ENCODE measurements at regions not wholly inside any gene's neighbourhood (a gene's known extent, or its start where the extent isn't known, plus 50 kb on each side); places are given as distances from the start of the nearest gene placed in this dataset.
"Not testable (repeated sequence)": the region's sequence is repeated elsewhere in the genome, so short reads cannot be mapped to it uniquely, and the experiment has no call there.

DNA sequence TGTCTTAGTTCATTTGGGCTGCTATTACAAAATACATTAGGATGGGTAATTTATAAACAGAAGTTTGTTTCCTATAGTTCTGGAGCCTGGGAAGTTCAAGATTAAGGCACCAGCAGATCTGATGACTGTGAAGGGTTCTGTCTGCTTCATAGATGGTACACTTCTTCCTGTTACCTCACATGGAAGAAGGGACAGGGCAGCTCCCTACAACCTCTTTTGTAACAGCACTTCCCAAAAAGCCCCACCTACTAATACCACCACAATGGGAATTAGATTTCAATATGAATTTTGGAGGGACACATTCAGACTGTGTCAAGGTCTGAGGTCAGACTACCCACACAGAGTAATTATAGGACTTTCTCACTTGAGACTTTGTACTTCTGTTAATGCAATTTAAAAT lies 260.3 kb downstream of the ARHGAP12 start:
- no peak overlapping the region for H2AFZ ChIP-seq (ENCODE audit: low read length)
- TF ChIP-seq CTCF (IDR thresholded peaks at IDR 0.05; ENCODE audit: low read length) (no peak), EZH2 (IDR thresholded peaks at IDR 0.05; ENCODE audit: borderline replicate concordance, low read length) (no peak)

GRCh38 chr10:31665764-31666279 lies 262.8 kb downstream of the ARHGAP12 start:
- H3K9me2 ChIP-seq (ENCODE audit: low read depth, low read length); H3K4me2 ChIP-seq (ENCODE audit: low read length); H3K79me2 ChIP-seq (ENCODE audit: insufficient read depth, low read length); H3K9me3 ChIP-seq (ENCODE audit: low read length); H3K9ac ChIP-seq (ENCODE audit: low read length); H3K4me3 ChIP-seq (ENCODE audit: low read depth, low read length, poor library complexity, severe bottlenecking); H3K27me3 ChIP-seq (ENCODE audit: insufficient read depth, low read length); H3K36me3 ChIP-seq (ENCODE audit: insufficient read depth, low read length); H4K20me1 ChIP-seq (ENCODE audit: insufficient read depth, low read length); H3F3A ChIP-seq (ENCODE audit: insufficient read depth, low read length); H3K27ac ChIP-seq (ENCODE audit: low read depth, low read length, poor library complexity, severe bottlenecking); H3K4me1 ChIP-seq (ENCODE audit: insufficient read depth, low read length, severe bottlenecking); H2AFZ ChIP-seq (ENCODE audit: low read length): not testable (repeated sequence)

More for the DNA sequence above, 260.3 kb downstream of the ARHGAP12 start:
- Histone ChIP-seq H3K79me2 (ENCODE audit: insufficient read depth, low read length) (no peaks in the 10 kb centered on the region), H4K20me1 (ENCODE audit: insufficient read depth, low read length) (no peaks in the 10 kb centered on the region), H3K27ac (ENCODE audit: low read depth, low read length, poor library complexity, severe bottlenecking) (no peak overlapping the region), H3K9me2 (ENCODE audit: low read depth, low read length) (no peaks in the 10 kb centered on the region), H3K9me3 (ENCODE audit: low read length) (no peaks in the 10 kb centered on the region), H3K4me1 (ENCODE audit: insufficient read depth, low read length, severe bottlenecking) (no peaks in the 10 kb centered on the region), H3K27me3 (ENCODE audit: insufficient read depth, low read length) (no peaks in the 10 kb centered on the region), H3K36me3 (ENCODE audit: insufficient read depth, low read length) (no peaks in the 10 kb centered on the region), H3K4me2 (ENCODE audit: low read length) (no peak overlapping the region), H3K4me3 (ENCODE audit: low read depth, low read length, poor library complexity, severe bottlenecking) (no peak overlapping the region), H3F3A (ENCODE audit: insufficient read depth, low read length) (no peaks in the 10 kb centered on the region), H3K9ac (ENCODE audit: low read length) (no peak overlapping the region)

DNA sequence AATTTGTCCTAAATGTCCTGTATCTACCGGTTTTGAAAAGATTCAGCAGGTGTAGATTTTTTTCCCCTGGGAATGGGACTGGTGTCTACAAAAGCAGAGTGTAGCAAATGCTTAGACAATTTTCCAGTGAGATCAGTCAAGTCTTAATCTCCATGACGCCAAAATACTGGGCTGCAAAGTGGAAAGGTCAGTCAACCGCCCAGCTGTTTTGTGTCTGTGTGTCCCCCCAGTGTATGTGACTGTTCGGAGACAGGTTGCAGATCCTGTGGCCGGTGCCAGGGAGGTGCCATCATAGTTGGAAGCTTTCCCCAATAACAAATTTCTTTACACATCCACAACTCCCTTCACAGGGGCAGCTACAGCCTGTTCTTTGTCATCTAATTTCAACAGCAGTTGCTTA lies 263.8 kb downstream of the ARHGAP12 start:
- no peak overlapping the region for H3K9ac ChIP-seq (ENCODE audit: low read length)
- no peak overlapping the region for H3K4me3 ChIP-seq (ENCODE audit: low read depth, low read length, poor library complexity, severe bottlenecking)
- H4K20me1 ChIP-seq (ENCODE audit: insufficient read depth, low read length): no peaks in the 10 kb centered on the region
- H3K27ac ChIP-seq (ENCODE audit: low read depth, low read length, poor library complexity, severe bottlenecking): no peak overlapping the region
- no peaks in the 10 kb centered on the region for H3K4me1 ChIP-seq (ENCODE audit: insufficient read depth, low read length, severe bottlenecking)
- H3K9me3 ChIP-seq (ENCODE audit: low read length): no peaks in the 10 kb centered on the region
- H3K79me2 ChIP-seq (ENCODE audit: insufficient read depth, low read length): no peaks in the 10 kb centered on the region
- no peaks in the 10 kb centered on the region for H3K36me3 ChIP-seq (ENCODE audit: insufficient read depth, low read length)
- no peaks in the 10 kb centered on the region for H3K9me2 ChIP-seq (ENCODE audit: low read depth, low read length)
- H3F3A ChIP-seq (ENCODE audit: insufficient read depth, low read length): no peaks in the 10 kb centered on the region
- no peak overlapping the region for H3K4me2 ChIP-seq (ENCODE audit: low read length)
- TF ChIP-seq CTCF (IDR thresholded peaks at IDR 0.05; ENCODE audit: low read length) (no peak), EZH2 (IDR thresholded peaks at IDR 0.05; ENCODE audit: borderline replicate concordance, low read length) (no peak)
- H3K27me3 ChIP-seq (ENCODE audit: insufficient read depth, low read length): no peaks in the 10 kb centered on the region
- H2AFZ ChIP-seq (ENCODE audit: low read length): no peak overlapping the region

- not testable (repeated sequence) for H3K27me3 ChIP-seq (ENCODE audit: insufficient read depth, low read length); H3K27ac ChIP-seq (ENCODE audit: low read depth, low read length, poor library complexity, severe bottlenecking); H3K4me1 ChIP-seq (ENCODE audit: insufficient read depth, low read length, severe bottlenecking); H3K9me2 ChIP-seq (ENCODE audit: low read depth, low read length); H3K9me3 ChIP-seq (ENCODE audit: low read length); H2AFZ ChIP-seq (ENCODE audit: low read length); H4K20me1 ChIP-seq (ENCODE audit: insufficient read depth, low read length); H3K4me3 ChIP-seq (ENCODE audit: low read depth, low read length, poor library complexity, severe bottlenecking); H3K4me2 ChIP-seq (ENCODE audit: low read length); H3K9ac ChIP-seq (ENCODE audit: low read length); H3F3A ChIP-seq (ENCODE audit: insufficient read depth, low read length); H3K36me3 ChIP-seq (ENCODE audit: insufficient read depth, low read length); H3K79me2 ChIP-seq (ENCODE audit: insufficient read depth, low read length)
Measured at GRCh38 chr10:31664071-31664470, 264.6 kb downstream of the ARHGAP12 start.

All from OCI-LY1 (cell line).